Ascending aorta (tissue), 2 donors: ENCODE measurements at regions not wholly inside any gene's neighbourhood (a gene's known extent, or its start where the extent isn't known, plus 50 kb on each side); places are given as distances from the start of the nearest gene placed in this dataset.

Source experiments
- DNase-seq, 2 donors: peaks; one replicate each; pipeline ENCODE4 v3.0.0-alpha.2; 2019; ENCODE audit warnings: low spot score in 2 of 2
- H3K27ac ChIP-seq, 2 donors: fragments of 200-600 bp; sonication (generic); one replicate each; pipeline ENCODE4 v1.5.1; 2016 to 2017; ENCODE audit warnings: mild to moderate bottlenecking in 1 of 2
- H3K27me3 ChIP-seq: fragments of 200-600 bp; sonication (generic); one replicate; pipeline ENCODE4 v1.5.1; 2017
- H3K36me3 ChIP-seq, 2 donors: fragments of 200-600 bp; sonication (generic); one replicate each; pipeline ENCODE4 v1.5.1; 2016
- H3K4me1 ChIP-seq, 2 donors: fragments of 200-600 bp; sonication (generic); one replicate each; pipeline ENCODE4 v1.5.1; 2016 to 2017; ENCODE audit warnings: mild to moderate bottlenecking in 1 of 2
- H3K4me3 ChIP-seq, 2 donors: fragments of 200-600 bp; sonication (generic); one replicate each; pipeline ENCODE4 v1.5.1; 2016 to 2017; ENCODE audit warnings: mild to moderate bottlenecking in 1 of 2
- H3K9me3 ChIP-seq, 2 donors: fragments of 200-600 bp; sonication (generic); one replicate each; pipeline ENCODE4 v1.5.1; 2016
- intact Hi-C: fragments of 100-400 bp; cut with DNase I; formaldehyde crosslinking; loops from one replicate; pipeline ENCODE4 v1.15.1; 2023
- TF ChIP-seq, protein P1 (sequence below), 3 experiments: fragments of 200-600 bp in 2 of 3; fragments of 450-650 bp in 1 of 3; sonication (generic) in 2 of 3; IDR thresholded peaks; one replicate each; pipeline ENCODE4 v1.5.1; 2016 to 2019; ENCODE audit warnings: antibody characterized with exemption in 3 of 3, mild to moderate bottlenecking in 1 of 3, moderate library complexity in 1 of 3

DNA sequence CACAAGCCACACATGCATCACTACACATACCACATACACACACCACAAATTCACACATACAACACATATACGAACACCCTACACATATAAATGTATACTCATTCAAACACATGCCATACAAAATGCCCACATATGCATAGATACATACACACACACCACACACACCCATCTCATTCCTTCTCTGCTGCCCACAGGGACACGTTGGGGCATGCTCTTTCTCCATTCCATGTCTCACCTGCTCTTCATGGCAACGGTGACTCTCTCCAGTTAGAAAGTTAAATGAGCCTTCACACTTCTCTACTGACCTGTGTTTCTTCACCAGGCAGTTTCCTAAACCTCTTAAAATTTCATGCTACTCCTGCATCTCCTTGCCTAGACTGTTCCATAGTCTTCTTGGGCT, 1194.8 kb downstream of the BCL11B start:
- Histone ChIP-seq H3K36me3 (no peaks in the 10 kb centered on the region), H3K9me3 (no peaks in the 10 kb centered on the region), H3K27ac (no peak overlapping the region), H3K4me1 (no peaks in the 10 kb centered on the region), H3K27me3 (no peaks in the 10 kb centered on the region), H3K4me3 (no peak overlapping the region)
- no peak for DNase-seq
- TF ChIP-seq, protein P1, sequence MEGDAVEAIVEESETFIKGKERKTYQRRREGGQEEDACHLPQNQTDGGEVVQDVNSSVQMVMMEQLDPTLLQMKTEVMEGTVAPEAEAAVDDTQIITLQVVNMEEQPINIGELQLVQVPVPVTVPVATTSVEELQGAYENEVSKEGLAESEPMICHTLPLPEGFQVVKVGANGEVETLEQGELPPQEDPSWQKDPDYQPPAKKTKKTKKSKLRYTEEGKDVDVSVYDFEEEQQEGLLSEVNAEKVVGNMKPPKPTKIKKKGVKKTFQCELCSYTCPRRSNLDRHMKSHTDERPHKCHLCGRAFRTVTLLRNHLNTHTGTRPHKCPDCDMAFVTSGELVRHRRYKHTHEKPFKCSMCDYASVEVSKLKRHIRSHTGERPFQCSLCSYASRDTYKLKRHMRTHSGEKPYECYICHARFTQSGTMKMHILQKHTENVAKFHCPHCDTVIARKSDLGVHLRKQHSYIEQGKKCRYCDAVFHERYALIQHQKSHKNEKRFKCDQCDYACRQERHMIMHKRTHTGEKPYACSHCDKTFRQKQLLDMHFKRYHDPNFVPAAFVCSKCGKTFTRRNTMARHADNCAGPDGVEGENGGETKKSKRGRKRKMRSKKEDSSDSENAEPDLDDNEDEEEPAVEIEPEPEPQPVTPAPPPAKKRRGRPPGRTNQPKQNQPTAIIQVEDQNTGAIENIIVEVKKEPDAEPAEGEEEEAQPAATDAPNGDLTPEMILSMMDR (IDR thresholded peaks at IDR 0.05): no peak
- intact Hi-C loops: no loop called here

DNA sequence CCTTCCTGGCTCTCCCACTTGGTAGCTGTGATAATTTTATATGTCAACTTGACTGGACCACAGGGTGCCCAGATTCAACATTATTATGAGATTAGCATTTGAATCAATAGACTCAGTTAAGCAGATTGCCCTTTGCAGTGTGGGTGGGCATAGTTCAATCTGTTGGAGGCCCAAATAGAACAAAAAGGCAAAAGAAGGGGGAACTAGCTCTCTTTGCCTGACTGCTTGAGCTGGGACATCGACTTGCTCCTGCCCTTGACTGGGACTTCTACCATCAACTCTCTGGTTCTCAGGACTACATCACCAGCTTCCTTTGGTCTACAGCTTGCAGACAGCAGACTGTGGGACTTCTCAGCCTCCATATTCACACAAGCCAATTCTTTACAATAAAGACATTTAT, 1189.2 kb downstream of the BCL11B start:
- no peaks in the 10 kb centered on the region for H3K9me3 ChIP-seq
- H3K4me3 ChIP-seq: no peak overlapping the region
- H3K27ac ChIP-seq: no peak overlapping the region
- no peaks in the 10 kb centered on the region for H3K36me3 ChIP-seq
- H3K4me1 ChIP-seq: no peaks in the 10 kb centered on the region
- no peak for DNase-seq
- intact Hi-C loops: no loop called here
- TF ChIP-seq, protein P1 (IDR thresholded peaks at IDR 0.05): no peak
- no peaks in the 10 kb centered on the region for H3K27me3 ChIP-seq

DNA sequence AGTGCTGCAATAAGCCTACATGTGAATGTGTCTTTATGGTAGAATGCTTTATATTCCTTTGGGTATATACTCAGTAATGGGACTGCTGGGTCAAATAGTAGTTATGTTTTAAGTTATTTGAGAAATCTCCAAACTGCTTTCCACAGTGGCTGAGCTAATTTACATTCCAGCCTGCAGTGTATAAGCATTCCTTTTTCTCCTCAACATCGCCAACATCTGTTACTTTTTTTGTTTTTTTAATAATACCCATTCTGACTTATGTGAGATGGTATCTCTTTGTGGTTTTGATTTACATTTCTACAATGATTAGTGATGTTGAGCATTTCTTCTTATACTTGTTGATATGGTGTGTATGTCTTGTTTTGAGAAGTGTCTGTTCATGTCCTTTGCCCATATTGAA, 1186.2 kb downstream of the BCL11B start:
- H3K4me3 ChIP-seq: no peak overlapping the region
- no peak overlapping the region for H3K27ac ChIP-seq
- TF ChIP-seq, protein P1 (IDR thresholded peaks at IDR 0.05): no peak
- intact Hi-C loops: no loop called here
- no peaks in the 10 kb centered on the region for H3K36me3 ChIP-seq
- no peaks in the 10 kb centered on the region for H3K27me3 ChIP-seq
- H3K4me1 ChIP-seq: no peaks in the 10 kb centered on the region
- no peak for DNase-seq
- H3K9me3 ChIP-seq: no peaks in the 10 kb centered on the region

DNA sequence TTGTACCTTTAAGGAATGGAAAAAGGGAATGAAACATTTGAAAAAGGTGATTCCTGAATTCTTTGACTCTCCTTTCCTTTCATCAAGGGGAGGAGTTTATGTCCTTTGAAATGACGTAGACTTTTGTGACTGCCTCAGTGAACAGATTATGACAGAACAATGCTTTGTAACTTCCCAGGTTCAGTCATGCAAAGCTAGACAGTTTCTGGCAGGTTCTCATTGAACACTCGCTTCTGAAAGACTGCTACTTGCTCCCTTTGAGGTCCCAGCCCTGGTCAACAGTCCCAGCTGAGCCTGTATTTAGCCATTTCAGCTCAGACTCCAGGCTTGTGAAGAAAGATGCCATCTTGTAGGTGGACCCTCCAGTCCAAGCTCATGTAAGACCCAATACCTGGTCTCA, 1178.9 kb downstream of the BCL11B start:
- no peak for DNase-seq
- TF ChIP-seq, protein P1 (IDR thresholded peaks at IDR 0.05): no peak
- H3K27ac ChIP-seq: no peak overlapping the region
- H3K4me3 ChIP-seq: no peak overlapping the region
- no peaks in the 10 kb centered on the region for H3K4me1 ChIP-seq
- intact Hi-C loops: no loop called here
- no peaks in the 10 kb centered on the region for H3K27me3 ChIP-seq
- H3K9me3 ChIP-seq: no peaks in the 10 kb centered on the region
- no peaks in the 10 kb centered on the region for H3K36me3 ChIP-seq

DNA sequence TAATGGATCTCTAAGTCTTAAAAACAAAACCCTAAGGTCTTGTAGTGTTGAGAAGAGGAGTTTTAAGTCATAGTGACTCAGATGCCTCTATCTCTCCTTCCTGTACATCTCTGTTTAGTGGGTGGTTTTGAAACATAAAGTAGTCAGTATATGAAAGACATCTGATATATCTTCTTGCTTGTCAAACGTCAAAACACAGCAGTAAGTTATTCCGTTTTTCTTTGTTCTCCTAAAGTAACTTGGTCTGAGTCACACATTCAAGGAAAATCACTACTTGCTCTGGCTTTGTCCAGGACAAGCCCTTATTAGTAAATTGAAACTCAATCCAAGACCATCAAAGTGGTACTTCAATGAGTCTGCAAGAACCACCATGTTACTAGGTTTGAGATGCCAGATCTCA, 1172.5 kb downstream of the BCL11B start:
- Histone ChIP-seq H3K9me3 (no peaks in the 10 kb centered on the region), H3K4me1 (no peaks in the 10 kb centered on the region), H3K36me3 (no peaks in the 10 kb centered on the region), H3K4me3 (no peak overlapping the region), H3K27ac (no peak overlapping the region), H3K27me3 (no peaks in the 10 kb centered on the region)
- TF ChIP-seq, protein P1 (IDR thresholded peaks at IDR 0.05): no peak
- intact Hi-C loops: no loop called here
- no peak for DNase-seq

DNA sequence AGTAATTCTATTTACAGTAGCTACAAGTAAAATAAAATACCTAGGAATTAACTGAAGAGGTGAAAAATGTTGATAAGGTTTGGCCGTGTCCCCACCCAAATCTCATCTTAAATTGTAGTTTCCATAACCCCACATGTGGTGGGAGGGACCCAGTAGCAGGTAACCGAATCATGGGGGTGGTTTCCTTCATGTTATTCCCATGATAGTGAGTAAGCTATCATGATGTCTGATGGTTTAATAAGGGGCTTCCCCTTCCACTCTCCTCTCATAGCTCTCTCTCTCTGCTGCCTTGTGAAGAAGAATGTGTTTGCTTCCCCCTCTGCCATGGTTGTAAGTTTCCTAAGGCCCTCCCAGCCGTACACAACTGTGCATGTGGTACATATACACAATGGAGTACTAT, 1170.7 kb downstream of the BCL11B start:
- Histone ChIP-seq H3K27ac (no peak overlapping the region), H3K4me1 (no peaks in the 10 kb centered on the region), H3K4me3 (no peak overlapping the region), H3K27me3 (no peaks in the 10 kb centered on the region), H3K36me3 (no peaks in the 10 kb centered on the region), H3K9me3 (no peaks in the 10 kb centered on the region)
- DNase-seq: no peak
- intact Hi-C loops: no loop called here
- TF ChIP-seq, protein P1 (IDR thresholded peaks at IDR 0.05): no peak
